ENCODE measurements at regions not wholly inside any gene's neighbourhood (a gene's known extent, or its start where the extent isn't known, plus 50 kb on each side); places are given as distances from the start of the nearest gene placed in this dataset.

DNA sequence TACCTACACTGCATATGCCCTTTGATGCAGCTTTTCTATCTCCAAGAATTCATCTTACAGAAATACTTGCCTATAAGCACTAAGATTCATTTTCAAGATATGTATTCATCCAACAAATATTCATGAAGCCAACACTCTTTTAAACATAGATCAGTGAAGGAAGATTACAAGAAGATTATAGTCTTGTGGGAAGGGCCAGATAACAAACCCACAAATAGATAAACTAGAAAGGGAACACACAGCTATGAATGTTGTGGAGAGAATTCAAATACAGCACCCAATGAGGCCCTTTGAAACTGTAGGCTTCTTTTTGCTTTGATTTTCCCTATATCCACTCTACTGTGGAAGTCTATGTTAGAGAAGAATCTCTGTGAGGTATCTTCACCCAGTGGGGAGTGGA is 186.7 kb upstream of the RBMS1 start:
- no peak for DNase-seq

DNA sequence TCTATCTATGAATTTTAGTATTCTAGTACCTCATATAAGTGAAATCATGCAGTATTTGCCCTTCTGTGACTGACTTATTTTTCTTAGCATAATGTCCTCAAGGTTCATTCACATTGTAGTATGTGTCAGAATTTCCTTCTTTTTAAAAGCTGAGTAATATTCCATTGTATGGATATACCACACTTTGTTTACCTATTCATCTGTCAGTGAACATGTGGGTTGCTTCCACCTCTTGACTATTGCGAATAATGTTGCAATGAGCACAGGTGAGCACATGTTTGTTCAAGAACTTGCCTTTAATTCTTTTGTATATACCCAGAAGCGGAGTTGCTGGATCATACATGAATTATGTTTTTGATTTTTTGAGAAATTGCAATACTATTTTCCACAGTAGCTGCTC is 187.4 kb upstream of the RBMS1 start:
- DNase-seq, result no peak

DNA sequence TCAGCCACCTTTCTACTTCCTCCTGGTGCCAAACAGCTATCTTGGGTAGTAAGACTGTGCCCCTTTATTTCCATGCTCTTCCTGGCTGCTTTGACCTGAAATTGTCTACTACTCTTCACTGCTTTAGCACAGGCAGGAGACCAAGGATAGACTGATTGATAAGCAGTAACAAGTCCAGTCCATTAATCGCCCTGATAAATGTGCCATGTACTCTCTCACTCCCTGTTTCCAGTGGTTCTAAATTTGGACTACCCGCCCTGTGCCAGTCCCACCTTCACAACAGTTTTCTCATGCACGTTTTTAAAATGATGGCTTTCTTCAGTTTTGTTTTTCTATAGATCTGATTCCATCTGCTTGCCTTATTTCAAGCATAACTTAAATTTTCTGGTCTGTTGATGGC is 189.6 kb upstream of the RBMS1 start:
- no peak for DNase-seq

DNA sequence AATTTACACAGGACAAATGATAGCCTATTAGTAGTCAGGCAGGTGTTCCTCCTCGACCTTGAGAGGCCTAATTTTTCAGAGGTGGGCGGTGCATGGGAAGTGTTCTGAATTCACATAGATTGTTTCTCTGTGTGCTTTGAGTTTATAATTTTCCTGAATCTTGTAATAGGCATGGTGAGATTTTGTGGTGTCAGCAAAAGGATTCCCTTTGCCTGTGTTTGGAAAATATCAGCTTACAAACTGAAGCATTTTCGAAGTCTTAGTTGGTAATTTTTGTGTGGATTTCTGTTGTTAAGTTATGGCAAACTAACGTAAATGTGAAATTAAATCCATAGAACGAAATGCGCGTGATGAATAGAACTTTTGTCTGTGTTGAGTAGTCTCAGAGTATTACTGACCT is 194.0 kb upstream of the RBMS1 start:
- DNase-seq, result no peak

DNA sequence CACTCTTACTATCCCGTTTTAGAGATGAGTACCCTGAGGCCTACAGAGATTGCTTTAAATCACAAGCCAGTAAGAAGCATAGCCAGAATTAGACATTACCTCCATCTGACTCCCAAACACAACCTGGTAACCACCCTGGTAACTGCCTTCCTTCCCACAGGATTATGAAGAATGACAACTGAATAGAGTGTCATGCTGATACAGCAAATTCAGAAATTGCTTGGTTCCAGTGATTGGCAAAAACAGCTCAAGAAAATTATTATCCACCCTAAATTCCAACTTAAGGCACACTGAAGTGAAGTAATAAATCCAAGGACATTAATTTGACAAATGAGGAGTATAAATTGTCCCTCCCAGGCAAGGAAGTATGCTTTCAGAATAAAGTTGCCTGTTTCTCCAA is 195.8 kb upstream of the RBMS1 start:
- no peak for DNase-seq

DNA sequence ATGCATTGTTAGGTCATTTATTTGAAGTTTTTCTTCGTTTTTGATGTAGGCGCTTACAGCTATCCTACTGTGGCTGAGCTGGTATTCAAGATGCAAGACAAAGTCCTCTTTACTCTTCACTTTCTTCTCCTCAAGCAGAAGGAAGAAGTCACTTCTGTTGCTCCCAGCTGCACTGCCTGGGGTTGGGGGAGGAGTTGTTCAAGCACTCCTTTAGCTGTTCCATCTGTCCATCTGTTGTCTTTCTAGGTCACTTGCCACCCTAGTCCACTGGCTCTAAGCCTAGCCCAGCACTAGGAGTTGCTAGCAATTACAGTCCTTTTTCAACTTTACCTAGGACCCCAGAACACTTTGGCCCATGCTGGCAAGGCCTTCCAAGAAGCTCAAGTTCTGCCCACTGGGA is 200.6 kb upstream of the RBMS1 start:
- no peak for DNase-seq

DNA sequence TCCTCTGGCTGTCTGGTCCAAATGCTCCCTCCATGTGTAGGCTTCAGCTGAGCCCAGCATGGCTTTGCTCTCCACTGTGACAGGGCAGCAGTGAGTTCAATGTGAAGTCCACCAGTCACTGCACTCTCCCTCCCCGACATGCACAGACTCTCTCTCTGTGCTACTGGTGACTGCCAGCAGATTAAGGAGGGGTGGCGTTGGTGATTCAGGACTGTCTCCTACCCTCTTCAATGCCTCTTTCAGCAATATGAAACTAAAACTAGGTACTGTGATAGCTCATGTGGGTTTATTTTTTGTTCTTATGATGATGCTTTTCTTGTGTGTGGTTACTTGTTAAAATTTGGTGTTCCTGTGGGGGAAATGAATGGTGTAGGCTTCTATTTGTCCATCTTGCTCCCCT is 201.0 kb upstream of the RBMS1 start:
- no peak for DNase-seq

DNA sequence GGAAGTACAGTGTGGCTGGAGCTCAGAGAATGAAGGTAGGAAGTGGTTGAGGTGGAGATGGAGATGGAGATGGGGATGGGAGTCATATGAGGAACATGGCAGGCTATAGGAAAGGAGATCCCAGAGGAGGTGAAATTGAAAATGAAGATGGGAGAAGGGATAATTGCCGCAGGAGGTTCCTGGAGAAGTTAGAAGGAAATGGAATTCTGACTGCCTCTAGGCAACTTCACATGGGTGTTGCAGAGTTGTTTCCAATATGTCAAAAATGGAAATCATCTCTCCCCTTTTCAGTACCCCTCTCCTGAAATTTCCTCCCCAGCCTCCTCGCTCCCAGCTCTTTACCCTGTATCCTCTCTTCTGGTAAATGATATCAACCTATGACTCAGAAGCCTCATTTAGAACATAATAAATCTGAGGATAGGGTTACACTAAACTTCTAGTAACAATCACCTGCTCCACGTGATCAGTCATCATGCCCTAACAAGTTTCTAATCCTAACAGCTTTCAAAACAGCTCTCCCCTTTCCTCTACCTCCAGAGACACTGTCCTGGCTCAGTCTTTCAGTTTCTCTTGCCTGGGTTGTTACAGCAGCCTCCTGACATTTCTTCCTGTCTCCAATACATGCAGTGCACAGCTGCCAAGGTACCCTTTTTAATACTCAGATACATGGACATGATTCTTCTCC is 201.9 kb upstream of the RBMS1 start:
- DNase-seq, result no peak

DNA sequence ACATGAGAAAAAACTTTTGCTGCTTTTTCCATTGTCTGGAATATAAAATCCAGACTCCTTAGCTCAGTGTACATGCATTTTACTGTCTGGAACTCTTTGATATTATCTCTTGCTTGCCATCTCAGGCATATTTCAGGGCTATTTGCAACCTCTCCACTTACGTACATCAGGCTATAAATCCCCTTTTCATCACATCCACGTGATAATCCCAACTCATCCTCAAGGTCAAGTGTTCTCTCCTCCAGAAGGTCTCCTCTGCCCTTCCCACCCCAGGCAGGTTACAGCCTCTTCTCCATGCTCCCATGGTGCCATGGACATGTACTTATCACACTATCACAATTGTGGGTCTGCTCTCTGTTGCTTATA is 202.5 kb upstream of the RBMS1 start:
- DNase-seq, result no peak

DNA sequence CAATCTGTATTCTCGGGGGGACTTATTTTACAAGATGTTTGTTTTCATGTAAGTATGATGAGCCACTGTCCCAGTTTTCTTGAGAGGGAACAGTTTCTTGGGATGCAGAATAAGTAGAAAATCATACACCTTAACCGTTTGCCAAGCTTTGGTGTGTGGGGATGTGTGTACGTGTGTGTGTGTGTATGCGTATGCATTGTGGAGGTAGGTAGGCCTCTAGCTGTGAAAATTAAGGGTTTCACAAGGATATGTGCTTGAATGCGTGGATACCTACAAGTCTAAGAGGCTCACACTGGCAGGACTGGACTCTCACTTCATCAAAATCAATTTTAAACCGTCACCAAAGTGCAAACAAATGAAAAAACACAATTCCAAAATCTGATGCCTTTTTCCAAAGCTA is 204.2 kb upstream of the RBMS1 start:
- no peak for DNase-seq

DNA sequence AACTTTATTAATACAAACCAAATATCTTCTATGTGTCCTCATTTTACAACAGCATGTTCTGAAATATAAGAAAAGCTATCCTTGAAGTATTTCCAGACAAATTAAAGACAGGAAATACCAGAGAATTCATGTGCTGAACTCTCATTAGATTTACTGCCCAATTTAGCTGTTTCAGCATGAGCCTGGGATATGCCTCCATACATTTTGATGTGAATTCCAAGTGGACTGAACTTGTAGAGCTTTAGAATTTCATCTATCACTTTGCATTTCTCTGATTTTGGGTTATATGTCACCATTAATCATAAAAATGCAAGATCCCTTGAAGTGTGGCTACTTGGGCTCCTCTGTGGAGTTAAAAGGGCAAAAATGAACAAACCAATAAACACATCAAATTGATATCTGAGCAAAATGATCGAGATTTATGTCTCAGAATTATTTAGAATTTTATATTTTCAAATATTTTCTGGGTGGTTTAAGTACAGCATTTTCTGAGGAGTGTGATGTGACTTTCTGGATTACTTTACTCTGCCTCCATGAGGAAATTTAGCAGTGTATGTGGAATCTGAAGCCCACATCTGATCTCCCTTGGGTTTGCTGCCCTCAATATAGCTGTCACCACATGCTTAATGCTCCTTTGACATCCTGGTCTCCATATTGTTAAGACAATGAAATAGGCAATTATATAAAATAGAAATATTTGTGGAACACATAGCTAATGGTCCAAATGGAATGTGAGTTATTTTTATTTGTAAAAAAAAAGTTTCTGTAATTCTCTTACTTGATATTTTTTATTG is 206.6 kb upstream of the RBMS1 start:
- DNase-seq, result no peak

DNA sequence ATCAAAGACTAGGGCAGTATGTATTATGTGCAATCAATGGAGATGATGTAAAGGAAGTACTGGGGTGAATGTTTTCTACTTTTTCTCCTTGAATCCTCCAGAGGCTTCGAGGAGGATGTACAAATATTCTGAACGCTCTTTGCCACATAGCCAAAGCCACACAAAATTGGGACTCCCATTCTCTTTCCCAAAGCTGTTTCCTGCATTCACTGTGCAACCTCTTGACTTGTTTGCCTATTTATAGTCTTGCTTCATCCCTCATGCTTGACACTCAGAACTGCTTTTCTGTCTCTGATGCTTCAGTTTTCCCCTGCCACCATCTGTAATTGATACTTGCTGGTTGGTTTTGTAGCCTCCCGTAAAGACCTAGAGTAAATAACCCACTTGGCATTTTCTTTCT is 208.2 kb upstream of the RBMS1 start:
- no peak for DNase-seq

DNA sequence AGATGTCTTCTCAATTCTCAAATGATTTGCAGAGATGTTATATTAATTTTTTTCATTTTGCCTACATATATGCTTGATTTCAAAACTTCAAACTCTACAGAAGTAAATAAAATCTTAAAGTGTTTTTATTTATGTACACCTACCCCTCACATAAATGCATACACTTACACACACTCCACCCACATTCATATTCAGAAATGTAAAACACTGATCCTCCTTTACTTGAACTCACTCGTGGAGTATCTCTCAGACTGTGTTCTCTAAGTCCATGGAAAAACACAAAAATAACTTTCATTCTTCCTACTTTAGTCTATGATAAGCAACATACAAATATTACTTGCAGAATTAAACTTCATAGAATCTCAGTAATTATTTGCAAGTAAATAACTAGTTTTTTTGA is 209.1 kb upstream of the RBMS1 start:
- no peak for DNase-seq

DNA sequence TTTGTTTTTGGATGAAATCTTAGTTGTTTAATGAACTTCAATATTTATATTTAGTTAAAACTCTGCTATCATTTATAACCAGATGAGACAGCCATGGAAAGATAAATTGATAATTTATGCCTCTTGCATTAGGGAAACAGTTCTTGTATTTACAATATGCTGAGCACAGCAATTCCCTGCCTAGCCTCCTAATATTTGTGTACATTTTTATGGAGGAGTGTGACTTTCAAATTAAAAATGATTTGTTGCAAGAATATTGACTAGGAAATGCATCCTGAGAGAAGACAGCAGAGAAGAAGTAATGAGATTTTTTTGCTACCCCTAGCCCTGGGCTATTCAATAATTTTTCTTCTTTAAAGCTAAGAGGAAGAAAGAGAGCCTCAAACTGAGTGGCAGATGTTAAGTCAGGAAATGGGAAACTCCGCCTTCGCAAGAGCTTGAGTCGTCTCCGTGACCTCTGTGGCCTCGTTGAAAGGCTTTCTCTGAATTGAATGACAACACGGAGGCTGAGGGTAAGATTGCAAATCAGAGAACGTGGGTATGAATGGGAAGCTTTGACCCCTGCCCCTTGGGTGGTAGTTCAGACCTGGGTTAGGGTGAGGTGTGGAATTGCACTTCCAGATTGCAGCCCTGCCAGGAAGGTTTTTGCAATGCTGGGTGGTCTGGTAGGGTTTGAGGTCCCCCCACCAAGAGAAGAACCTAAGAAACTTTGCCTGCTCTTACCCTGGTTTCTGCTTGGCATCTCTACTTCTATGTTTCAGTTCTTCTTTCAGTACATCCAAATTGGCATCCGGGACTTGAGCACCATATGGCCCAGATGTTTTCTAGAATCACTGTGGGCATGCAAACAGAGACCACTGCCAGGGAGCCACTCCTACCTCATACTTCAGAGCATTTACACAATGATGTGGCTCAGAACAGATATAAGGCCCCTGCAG is 210.3 kb upstream of the RBMS1 start:
- no peak for DNase-seq

DNA sequence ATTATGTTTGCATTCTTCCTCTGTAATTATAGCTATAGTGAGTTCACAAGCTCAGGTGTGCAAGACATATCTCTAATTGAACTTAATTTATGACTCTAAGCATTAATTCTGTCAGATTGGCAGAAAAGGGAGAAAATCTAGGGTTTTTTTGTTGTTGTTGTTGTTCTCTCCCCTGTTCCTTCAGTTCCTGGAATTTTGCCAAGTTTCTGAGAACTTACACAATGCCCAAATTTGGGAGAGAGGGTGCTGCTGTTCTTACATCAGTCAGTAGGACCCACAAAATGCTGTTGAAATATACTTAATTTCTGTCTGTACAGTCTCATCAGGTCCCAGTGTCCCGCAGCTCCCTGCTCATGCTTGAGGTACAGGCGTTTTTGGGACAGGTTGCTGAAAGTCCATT is 221.8 kb upstream of the RBMS1 start:
- no peak for DNase-seq

DNA sequence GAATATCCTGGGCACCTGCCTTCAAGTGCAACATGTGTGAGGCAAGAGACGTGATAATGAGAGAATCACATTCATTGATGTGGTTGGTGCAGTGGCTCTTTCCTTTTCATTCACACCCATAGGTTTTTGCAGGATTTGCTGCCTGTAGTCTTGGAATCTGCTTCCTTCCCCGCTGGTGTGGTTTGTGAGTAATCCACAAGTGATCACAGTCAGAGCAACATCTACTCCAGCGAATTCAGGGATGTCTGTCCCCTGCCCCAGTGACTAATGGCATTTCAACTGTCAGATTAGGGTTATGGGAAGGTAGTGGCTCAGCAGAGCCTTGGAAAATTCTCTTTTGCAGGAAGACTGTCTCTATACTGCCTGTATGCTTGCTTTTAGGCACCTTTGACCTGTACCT is 225.5 kb upstream of the RBMS1 start:
- no peak for DNase-seq

DNA sequence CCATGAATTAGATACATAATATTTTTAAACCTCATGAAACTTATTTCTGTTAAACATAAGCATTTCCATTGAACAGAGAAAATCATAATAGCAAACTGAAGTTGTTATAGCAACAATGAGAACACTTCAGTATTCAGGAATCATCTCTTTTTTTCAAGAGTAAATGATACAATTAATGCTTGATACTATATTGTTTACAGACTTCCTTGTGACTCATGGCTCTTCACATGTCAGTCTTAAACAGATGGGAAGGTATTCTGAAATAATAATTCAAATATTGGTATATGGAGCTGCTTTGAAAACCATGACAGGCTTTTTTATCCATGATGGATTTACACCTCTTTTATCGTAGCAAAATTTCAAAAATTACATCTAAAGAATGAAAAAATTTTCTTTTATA is 226.5 kb upstream of the RBMS1 start:
- DNase-seq, result no peak

DNA sequence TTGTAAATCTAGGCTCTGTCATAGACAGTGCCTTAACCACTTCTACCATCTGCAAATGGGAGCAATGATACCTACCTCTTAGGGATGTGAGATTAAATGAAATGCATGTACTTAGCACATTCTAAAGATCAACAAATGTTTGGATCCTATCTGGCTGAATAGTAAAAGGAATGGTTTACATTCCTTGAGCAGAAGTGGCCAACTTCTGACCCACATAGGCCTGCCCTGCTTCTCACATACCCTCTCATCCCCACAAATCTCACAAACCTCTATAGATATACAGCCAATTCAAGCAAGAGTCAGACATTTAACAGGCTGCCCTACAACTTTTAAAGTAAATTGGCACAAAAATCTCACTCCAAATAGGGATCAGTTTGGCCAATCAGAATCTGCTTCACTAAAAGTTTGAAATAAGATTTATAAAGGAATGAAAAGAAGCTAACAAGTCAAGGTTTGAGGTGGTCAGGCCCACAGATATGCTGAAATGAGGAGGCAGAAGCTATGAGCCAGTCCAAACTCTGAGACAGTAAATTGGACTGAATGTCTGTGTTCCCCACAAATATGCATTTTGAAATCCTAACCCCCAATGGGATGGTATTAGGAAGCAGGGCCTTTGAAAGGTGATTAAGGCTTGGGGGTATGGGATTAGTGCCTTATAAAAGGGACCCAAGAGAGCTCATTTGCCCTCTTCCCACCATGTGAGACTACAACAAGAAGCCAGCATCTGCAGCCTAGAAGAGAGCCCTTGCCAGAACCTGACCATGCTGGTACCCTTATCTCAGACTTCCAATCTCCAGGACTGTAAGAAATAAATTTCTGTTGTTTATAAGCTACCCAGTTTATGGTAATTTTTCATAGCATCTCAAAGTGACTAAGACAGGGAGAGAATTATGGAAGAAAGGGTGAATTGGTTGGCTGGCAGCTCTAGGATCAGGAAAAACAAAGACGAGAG is 227.8 kb upstream of the RBMS1 start:
- DNase-seq, result no peak

DNA sequence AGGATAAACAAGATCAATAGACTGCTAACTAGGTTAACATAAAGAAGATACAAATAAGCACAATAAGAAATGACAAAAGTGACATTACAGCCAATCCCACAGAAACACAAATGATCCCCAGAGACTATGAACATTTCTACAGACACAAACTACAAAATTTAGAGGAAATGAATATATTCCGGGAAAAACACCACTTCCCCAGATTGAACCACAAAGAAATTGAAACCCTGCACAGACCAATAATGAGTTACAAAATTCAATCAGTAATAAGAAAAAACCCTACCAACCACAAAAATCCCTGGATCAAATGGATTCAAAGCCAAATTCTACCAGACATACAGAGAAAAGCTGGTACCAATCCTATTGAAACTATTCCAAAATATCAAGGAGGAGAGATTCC is 232.4 kb upstream of the RBMS1 start:
- no peak for DNase-seq

DNA sequence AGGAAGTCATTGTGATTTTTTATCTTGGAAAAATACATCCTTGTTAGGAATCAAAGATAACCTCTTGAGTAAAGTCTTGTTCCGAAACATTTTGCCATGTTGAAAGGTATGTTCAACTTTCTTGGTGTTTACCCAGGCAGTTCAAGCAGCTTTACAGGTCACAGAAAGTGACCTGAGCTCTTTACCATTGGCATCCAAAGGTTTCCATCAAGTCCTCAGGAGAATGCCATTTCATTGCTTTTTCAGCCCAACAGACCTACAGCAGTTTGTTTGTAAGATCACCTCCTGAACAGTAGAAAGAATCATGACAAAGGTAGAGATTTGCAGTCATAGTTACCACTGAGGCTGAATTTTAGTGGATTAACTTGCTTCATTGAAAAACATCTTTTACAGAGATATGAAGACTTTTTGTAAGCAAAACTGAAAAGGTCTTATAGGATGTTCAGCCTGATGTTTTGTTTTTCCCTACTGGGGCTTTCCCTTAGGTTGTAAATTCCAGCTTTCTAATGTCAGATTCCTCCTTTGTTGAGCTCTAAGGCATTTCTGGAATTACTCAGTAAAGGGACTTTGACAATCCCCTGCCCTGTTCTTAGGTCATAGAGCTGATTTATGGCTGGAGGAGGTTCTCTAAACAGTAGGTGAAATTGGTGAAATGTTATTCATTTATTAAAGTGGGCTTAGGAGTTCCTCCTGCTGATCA is 236.8 kb upstream of the RBMS1 start:
- DNase-seq, result no peak

DNA sequence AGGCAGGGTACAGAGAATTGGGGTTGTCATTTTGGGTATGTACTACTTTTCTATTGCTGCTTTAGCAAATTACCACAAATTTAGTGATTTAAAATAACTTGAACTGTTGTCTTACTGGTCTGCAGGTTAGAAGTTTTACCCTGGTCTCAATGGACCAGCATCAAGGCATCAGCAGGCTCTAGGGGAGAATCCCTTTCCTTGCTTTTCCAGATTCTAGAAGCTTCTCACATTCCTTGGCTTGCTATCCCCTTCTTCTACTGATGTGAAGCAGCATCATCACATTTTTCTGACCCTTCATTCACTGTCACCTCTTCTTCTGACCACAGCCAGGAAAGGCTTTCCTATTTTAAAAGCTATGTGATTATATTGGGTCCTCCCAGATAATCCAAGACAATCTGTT is 237.8 kb upstream of the RBMS1 start:
- DNase-seq, result no peak

DNA sequence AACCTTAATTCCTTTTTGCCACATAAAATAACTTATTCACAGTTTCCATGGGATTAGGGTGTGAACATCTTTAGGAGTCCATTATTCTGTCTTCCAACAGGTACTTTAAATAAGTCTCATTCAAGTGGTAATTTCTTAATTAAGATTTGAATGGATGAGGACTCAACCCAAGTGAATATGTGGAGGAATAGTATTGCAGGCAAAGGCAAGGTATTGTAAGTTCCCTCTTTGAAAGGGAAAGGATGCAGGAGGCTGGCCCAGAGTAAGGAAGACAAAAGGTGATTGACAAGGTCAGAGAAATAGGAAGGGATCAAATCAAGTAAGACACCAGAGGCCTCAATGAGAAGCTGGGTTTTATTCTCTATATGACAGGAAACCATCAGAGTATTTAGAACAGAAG is 238.2 kb upstream of the RBMS1 start:
- DNase-seq, result no peak
